ENCODE measurements at regions not wholly inside any gene's neighbourhood (a gene's known extent, or its start where the extent isn't known, plus 50 kb on each side); places are given as distances from the start of the nearest gene placed in this dataset.

DNA sequence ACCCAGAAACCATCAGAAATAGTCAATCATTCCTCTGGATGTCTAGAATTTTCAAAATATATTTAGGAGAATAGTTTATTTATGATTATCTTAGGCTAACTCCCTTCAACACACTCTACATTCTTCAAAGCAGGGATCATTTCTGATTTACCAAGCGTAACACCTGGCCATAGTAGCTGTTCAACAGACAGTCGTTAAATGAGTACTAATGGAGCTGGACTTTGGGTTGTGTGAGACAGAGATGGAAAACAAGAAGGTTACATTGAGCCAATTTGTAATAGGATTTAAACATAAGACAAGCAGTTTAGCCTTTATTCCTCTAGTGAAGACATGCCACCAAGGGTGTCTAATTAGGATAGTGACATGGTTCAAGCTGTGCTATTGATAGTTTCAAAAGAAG, 129.2 kb upstream of the ANO3 start:
- DNase-seq, result no peak

GRCh38 chr11:26204101-26204500, 127.8 kb upstream of the ANO3 start:
- no peak for DNase-seq

DNA sequence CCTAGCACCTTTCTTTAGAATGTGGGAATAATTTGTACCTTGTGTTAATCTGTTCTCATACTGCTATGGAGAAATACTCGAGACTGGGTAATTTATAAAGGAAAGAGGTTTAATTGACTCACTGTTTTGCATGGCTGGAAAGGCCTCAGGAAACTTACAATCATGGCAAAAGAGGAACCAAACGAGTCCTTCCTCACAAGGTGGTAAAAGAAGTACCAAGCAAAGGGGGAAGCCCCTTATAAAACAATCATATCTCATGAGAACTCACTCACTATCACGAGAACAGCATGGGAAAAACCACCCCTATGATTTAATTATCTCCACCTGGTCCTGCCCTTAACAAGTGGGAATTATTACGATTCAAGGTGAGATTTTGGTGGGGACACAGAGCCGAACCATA, 127.1 kb upstream of the ANO3 start:
- DNase-seq, result no peak

DNA sequence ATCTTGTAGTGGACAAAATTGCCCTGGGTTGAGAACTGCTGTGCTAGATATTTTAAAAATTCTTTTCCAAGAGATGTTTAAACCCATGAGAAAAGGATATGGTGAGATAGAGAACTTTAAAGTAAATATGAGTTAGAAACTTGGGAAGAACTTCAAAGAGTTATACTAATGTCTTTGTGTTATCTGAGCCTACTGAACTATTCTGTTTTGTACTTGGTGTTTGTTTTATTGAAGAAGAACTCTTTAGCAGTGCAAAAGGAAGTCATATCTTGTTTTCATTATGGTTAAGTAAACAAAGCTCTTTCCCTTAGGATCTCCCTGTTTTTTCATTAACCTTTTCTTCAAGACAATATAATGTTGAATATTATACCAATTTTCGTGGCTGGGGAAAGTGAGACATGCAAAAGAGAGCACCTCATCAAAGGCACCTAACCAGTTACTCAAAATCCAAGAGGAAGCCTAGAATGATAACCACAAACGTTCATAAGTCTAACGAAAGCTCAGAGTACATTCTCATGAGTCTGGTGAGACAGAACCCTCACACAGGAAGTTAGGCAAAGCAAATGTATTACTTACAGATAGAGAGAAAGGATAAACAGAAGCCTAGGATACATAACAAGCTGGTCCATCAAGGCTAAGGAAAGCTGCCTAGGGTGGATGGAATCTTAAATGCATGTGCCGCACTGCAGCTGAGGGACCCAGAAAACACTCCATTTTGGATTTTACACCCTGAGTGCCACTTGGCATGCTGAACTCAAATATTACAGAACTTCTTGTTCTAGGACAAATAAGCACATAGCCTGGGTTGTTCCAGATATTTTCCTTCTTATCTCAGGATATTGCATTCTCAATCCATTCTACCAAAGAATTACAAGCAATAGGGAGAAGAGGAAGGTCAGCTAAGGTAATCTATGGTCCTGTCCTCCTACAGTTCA, 112.5 kb upstream of the ANO3 start:
- no peak for DNase-seq

DNA sequence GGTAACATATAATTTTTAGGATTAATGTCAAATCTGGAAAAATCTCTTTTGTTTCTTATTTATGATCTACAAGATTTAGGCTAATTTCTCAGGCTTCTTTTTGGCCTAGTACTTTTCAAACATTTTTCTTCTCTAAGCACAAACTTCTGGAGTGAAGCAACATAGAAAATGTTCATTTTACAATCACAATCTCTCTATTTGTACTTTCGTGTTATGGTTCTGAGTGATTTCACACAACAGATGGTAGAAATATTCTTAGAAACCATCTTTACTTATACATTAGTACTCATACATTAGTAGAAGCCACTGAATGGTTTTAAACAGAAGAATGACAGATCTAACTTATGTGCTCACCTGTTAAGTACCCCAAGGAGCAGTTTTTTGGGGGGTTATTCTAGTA, 106.3 kb upstream of the ANO3 start:
- no peak for DNase-seq

DNA sequence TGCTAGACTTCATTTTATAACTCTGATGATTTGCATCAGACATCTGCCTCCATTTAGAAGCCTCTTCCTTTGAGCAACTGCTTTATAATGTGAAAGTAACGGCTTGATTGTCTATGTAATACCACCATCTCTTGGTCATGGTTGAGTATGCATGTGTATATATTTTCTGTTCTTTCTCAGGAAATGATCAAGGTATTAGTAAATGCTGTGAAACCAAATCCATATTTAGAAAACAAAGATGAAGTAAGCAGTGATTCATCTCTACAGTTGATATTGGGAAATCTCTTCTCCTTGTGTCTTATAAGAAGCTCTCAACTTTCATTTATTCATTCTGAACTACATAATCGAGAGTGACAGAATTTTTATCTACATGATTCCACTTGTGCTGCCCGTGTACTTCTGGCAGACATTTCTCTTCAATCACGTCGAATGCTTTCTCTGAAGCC, 104.6 kb upstream of the ANO3 start:
- DNase-seq, result peak; percentile 63

DNA sequence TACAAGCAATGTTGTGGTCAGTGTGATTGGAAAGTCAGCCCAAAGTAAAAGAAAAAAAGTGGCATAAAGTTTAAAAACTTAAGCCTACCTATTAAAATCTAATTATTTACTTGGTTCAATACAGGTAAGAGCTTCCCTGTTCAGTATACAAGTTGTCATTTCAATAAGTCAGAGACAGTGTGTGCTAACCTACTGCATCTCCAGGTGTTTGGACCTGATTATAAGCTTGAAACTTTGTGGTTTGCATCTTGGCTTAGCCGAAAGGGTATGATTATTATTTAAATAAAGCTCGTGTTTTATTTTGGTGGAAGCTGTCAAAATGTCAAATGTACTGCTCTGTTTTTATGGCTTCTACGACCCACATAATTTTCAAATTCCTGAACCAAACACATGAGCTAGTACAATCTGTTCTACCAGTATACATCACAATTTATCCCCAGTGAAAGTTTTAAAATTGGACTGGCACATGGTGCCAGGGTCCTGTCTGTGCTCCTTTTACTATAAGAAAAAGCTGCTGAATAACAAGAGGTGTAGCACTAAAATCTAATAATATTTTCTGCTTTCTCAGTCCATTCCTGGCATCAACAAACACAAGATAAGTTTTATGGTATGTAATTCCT, 103.9 kb upstream of the ANO3 start:
- no peak for DNase-seq

GRCh38 chr11:26228778-26229177, 103.2 kb upstream of the ANO3 start:
- DNase-seq, result no peak

DNA sequence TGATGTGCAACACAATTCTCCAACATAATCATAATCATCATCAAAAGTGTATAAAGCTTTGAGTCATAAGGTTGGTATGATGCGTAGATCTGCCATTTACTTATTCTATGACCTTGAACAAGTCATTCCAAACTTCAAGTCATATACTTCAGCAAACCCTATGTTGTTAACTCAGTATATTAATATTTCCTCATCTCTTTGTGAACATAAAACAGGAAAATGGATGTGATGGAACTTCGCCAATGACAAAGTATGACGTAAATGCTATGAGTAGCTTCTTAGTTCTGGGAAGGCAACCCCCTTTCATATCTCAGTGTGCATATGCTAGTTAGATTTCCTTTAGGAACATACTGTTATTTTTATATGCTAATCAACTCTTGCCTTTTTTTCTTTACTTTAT, 102.7 kb upstream of the ANO3 start:
- no peak for DNase-seq

DNA sequence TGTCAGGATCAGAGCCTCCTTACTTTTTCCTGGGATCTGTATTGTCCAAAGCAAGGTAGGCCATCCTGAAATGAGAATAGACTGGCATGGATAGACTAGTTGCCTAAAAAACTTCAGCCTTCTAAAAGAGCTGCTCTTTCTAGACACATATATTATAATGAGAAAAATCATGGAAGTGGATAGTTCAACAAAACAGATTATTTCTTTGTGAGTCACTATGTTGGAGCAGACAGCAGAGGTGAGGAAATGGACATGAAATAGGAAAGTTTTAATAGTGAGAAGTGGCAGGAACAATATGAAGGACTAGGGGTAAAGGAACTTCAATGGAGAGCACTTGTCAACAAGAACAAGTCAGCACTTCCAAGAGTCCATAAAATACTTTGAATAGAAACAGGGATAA, 101.9 kb upstream of the ANO3 start:
- no peak for DNase-seq

- no peak for DNase-seq
Measured at GRCh38 chr11:26231252-26231661, 100.7 kb upstream of the ANO3 start.

DNA sequence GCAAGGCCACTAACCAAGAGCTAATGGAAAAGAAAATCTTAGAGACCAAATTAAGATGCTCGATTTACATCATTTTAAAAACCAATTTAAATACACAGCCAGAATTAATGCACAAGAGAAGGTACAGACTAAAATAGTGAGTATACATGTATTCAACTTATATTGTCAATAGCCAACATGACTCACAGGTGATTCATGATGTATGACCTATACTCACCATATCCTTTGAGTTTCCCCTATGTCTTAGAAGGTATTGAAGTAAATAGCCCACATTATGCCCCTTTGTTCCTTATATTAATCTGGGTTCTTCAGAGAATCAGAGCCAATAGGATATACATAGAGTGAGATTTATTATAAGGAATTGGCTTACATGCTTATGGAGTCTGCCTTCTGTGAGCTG, 97.5 kb upstream of the ANO3 start:
- no peak for DNase-seq

DNA sequence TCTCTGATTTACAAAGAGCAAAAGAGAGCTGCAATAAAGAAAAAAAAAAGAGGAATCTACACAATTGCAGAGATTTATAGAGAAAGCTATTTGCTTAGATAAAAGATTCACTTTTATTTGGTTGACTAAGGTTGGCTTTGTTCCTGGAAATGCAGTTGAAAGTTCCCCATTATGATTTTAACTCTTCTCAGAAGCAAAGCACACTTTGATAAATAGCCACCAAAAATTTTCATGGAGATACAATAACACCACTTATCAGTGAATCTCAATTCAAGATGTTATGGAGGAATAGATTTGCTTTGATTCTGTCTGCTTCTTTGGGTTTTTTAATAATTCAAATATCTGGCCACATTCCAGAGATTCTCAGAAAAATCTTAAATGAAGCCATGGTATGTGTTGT, 88.5 kb upstream of the ANO3 start:
- DNase-seq, result no peak

DNA sequence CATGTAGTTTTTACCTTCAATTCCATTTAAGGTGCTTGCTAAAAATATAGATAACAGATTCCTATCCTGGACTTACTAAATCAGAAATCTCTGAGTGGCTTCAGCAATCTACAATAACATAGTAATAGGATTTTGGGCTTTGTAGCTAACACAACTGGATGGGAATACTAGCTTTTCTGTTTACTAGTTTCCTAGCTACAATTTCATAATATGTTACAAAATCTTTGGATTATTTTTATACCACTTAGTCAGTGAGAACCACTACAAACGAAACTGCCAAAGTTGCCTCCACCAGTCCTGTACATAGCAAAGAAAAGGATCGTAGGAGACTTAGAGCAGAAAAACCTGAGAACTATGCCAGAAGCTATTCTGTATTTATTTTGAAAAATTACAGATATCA, 87.7 kb upstream of the ANO3 start:
- no peak for DNase-seq

- peak; percentile 11 for DNase-seq
Measured at GRCh38 chr11:26245046-26245445, 86.9 kb upstream of the ANO3 start.

GRCh38 chr11:26247340-26247739, 84.6 kb upstream of the ANO3 start:
- peak; percentile 4 for DNase-seq

DNA sequence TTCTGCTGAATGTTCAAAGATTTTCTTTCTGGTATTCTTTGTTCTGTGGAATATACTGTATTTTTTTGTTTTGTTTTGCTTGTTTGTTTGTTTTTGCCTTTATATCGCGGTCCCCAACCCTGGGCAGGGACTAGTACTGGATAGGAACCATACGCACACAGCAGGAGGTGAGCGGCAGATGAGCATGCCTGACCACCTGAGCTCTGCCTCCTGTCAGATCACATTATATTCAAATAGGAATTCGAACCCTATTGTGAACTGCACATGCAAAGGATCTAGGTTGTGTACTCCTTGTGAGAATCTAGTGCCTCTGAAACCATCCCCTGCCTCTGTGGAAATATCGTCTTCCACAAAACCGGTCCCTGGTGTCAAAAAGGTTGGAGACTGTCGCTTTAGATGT, 83.3 kb upstream of the ANO3 start:
- no peak for DNase-seq

- DNase-seq, result no peak
Measured at GRCh38 chr11:26254378-26254777, 77.6 kb upstream of the ANO3 start.

DNA sequence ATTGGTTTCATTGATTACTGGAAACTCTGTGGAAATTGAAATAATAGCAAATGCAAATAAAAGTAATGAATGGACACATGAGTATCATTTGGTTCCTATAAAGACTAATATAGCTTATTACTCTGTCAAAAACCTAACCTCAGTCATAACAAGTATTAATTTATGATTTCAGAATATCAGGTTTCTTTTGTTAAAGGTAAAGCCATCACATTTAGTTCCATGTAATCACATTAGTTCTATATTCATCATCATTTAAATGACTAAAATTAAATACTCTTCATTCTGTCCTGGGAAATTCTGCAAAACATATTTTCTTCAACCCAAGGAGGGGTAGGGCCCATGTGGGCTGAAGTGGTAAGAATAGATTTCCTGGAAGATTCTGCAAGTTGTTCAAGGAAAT, 68.2 kb upstream of the ANO3 start:
- DNase-seq, result no peak

GRCh38 chr11:26264266-26264665, 67.7 kb upstream of the ANO3 start:
- no peak for DNase-seq

GRCh38 chr11:26268980-26269660, 62.8 kb upstream of the ANO3 start:
- DNase-seq, result no peak

DNA sequence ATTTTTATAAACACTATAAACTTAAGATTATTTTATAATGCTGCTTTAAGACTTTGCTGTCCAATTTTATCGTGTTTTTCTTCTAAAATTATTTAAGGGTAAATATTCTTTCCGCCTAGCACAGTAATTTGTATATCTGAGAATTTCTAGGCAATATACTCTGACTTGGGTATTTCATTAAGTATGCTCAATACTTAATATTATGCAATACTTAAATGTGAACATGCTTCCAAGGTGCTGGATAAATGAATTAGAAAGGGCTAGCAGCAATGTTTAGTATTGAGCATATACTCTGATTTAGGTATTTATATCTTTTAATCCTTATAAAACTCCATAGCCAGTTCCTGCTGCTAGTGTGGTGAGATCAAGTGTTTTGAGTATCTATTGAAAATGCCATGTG, 60.3 kb upstream of the ANO3 start:
- DNase-seq, result no peak

DNA sequence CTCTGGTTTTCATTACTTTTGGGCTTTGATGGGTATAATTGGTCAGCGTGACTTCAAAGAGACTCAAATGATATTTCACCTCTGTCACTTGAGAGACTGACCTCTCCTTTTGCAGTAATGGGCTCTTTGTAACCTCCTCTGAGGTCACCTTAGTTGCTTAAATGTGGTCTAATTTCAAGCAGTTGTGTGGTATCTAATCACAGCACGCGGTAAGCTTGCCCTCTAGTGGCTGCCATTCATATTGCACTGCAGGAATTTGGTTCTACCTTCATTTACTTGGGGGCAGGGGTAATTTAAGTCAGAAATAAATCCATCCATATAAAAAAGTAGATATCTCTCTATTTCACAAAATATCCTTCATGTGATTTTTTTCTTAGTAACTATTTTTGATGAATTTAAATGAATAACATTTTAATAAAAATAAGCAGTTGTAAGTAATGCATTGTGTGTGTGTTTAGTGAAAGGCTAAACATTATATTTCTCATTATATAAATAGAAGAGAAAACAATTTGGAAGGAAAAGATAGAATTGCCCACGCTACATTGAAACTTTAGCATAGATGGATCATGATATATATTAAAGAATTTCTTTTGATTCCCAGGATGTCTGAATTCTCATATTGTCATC, 55.0 kb upstream of the ANO3 start:
- peak; percentile 80 for DNase-seq

GRCh38 chr11:26278354-26278753, 53.6 kb upstream of the ANO3 start:
- no peak for DNase-seq
